ENCODE measurements at regions not wholly inside any gene's neighbourhood (a gene's known extent, or its start where the extent isn't known, plus 50 kb on each side); places are given as distances from the start of the nearest gene placed in this dataset.

- 65 to 89% (median 86%) methylated on average over 17 of the region's 17 CpGs for WGBS, 3 donors
- no peak overlapping the region for H3K27ac ChIP-seq (ENCODE audit: low read depth, low read length)
Observed at GRCh38 chr2:238638982-238639628, 208.8 kb upstream of the TWIST2 start.

GRCh38 chr2:238640486-238640885 lies 207.4 kb upstream of the TWIST2 start:
- H3K27ac ChIP-seq (ENCODE audit: low read depth, low read length): no peak overlapping the region
- WGBS, 3 donors: 56 to 80% (median 56%) methylated on average over 8 of the region's 8 CpGs

- no peak overlapping the region for H3K27ac ChIP-seq (ENCODE audit: low read depth, low read length)
- WGBS, 3 donors: 87 to 92% (median 92%) methylated on average over 12 of the region's 12 CpGs
Observed at GRCh38 chr2:238642973-238643372, 204.9 kb upstream of the TWIST2 start.

- no peak overlapping the region for H3K27ac ChIP-seq (ENCODE audit: low read depth, low read length)
- 81 to 92% (median 85%) methylated on average over 5 of the region's 5 CpGs for WGBS, 3 donors
Observed at GRCh38 chr2:238643400-238643907, 204.4 kb upstream of the TWIST2 start.

GRCh38 chr2:238644095-238645081 lies 203.5 kb upstream of the TWIST2 start:
- H3K27ac ChIP-seq (ENCODE audit: low read depth, low read length): no peak overlapping the region
- WGBS, 3 donors: 42 to 62% (median 48%) methylated on average over 11 of the region's 11 CpGs

- no peak overlapping the region for H3K27ac ChIP-seq (ENCODE audit: low read depth, low read length)
- WGBS, 3 donors: 76 to 89% (median 82%) methylated on average over 6 of the region's 6 CpGs
Observed at GRCh38 chr2:238645095-238645494, 202.8 kb upstream of the TWIST2 start.

- H3K27ac ChIP-seq (ENCODE audit: low read depth, low read length): no peak overlapping the region
- WGBS, 3 donors: 92 to 97% (median 95%) methylated on average over 1 of the region's 1 CpG
Observed at GRCh38 chr2:238645716-238646115, 202.2 kb upstream of the TWIST2 start.

- 75 to 88% (median 87%) methylated on average over 4 of the region's 4 CpGs for WGBS, 3 donors
- H3K27ac ChIP-seq (ENCODE audit: low read depth, low read length): no peak overlapping the region
Observed at GRCh38 chr2:238646281-238646680, 201.6 kb upstream of the TWIST2 start.

- no peak overlapping the region for H3K27ac ChIP-seq (ENCODE audit: low read depth, low read length)
- WGBS, 3 donors: 81 to 89% (median 88%) methylated on average over 4 of the region's 4 CpGs
Observed at GRCh38 chr2:238646803-238647202, 201.1 kb upstream of the TWIST2 start.

GRCh38 chr2:238649123-238649522 lies 198.8 kb upstream of the TWIST2 start:
- WGBS, 3 donors: 92 to 94% (median 93%) methylated on average over 7 of the region's 7 CpGs
- H3K27ac ChIP-seq (ENCODE audit: low read depth, low read length): no peak overlapping the region

GRCh38 chr2:238649936-238650518 lies 197.9 kb upstream of the TWIST2 start:
- 88 to 96% (median 96%) methylated on average over 10 of the region's 10 CpGs for WGBS, 3 donors
- no peak overlapping the region for H3K27ac ChIP-seq (ENCODE audit: low read depth, low read length)

- 76 to 90% (median 88%) methylated on average over 5 of the region's 5 CpGs for whole genome bisulfite sequencing, 3 donors
- no peak overlapping the region for H3K27ac ChIP-seq (ENCODE audit: low read depth, low read length)
Observed at GRCh38 chr2:238650536-238650935, 197.3 kb upstream of the TWIST2 start.

GRCh38 chr2:238651306-238652052 lies 196.4 kb upstream of the TWIST2 start:
- no peak overlapping the region for H3K27ac ChIP-seq (ENCODE audit: low read depth, low read length)
- WGBS, 3 donors: 73 to 85% (median 79%) methylated on average over 5 of the region's 5 CpGs

- 79 to 91% (median 88%) methylated on average over 15 of the region's 15 CpGs for WGBS, 3 donors
- no peak overlapping the region for H3K27ac ChIP-seq (ENCODE audit: low read depth, low read length)
Observed at GRCh38 chr2:238652053-238652770, 195.7 kb upstream of the TWIST2 start.

GRCh38 chr2:238652771-238653157 lies 195.1 kb upstream of the TWIST2 start:
- 85 to 96% (median 92%) methylated on average over 6 to 10 of the region's 13 CpGs for WGBS, 3 donors
- H3K27ac ChIP-seq (ENCODE audit: low read depth, low read length): no peak overlapping the region

GRCh38 chr2:238653431-238654109 lies 194.3 kb upstream of the TWIST2 start:
- 73 to 80% (median 74%) methylated on average over 13 of the region's 13 CpGs for WGBS, 3 donors
- no peak overlapping the region for H3K27ac ChIP-seq (ENCODE audit: low read depth, low read length)

GRCh38 chr2:238654479-238655197 lies 193.2 kb upstream of the TWIST2 start:
- whole genome bisulfite sequencing, 3 donors: 62 to 69% (median 66%) methylated on average over 8 of the region's 8 CpGs
- no peak overlapping the region for H3K27ac ChIP-seq (ENCODE audit: low read depth, low read length)
